C4-2B (cell line): ENCODE measurements at regions not wholly inside any gene's neighbourhood (a gene's known extent, or its start where the extent isn't known, plus 50 kb on each side); places are given as distances from the start of the nearest gene placed in this dataset.

ENCODE experiments used
- ZFX ChIP-seq: fragments of 450-650 bp; IDR thresholded peaks from 2 replicates; pipeline ENCODE4 v1.6.1; 2017
- TF ChIP-seq, protein P1 (sequence below): fragments of 450-650 bp; conservative IDR thresholded peaks from 2 replicates; pipeline ENCODE4 v1.5.1; 2017; ENCODE audit warnings: mild to moderate bottlenecking

DNA sequence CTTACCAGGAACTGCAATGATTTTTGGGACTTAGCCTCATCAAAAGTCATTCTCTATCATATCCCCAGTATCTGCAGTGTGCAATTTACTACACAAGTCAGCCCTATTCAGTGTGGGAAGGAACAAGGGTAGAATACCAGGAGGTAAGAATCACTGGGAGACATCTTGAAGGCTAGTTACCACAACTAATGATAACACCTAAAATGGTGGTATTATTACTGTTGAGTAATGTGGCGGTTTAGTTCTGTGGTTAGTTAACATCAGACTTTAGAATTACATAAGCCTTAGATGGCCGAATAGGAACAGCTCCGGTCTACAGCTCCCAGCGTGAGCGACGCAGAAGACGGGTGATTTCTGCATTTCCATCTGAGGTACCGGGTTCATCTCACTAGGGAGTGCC, 567.9 kb upstream of the CDH11 start:
- TF ChIP-seq, protein P1, sequence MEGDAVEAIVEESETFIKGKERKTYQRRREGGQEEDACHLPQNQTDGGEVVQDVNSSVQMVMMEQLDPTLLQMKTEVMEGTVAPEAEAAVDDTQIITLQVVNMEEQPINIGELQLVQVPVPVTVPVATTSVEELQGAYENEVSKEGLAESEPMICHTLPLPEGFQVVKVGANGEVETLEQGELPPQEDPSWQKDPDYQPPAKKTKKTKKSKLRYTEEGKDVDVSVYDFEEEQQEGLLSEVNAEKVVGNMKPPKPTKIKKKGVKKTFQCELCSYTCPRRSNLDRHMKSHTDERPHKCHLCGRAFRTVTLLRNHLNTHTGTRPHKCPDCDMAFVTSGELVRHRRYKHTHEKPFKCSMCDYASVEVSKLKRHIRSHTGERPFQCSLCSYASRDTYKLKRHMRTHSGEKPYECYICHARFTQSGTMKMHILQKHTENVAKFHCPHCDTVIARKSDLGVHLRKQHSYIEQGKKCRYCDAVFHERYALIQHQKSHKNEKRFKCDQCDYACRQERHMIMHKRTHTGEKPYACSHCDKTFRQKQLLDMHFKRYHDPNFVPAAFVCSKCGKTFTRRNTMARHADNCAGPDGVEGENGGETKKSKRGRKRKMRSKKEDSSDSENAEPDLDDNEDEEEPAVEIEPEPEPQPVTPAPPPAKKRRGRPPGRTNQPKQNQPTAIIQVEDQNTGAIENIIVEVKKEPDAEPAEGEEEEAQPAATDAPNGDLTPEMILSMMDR, result no peak
- no peak for TF ChIP-seq ZFX
